ENCODE measurements at regions not wholly inside any gene's neighbourhood (a gene's known extent, or its start where the extent isn't known, plus 50 kb on each side); places are given as distances from the start of the nearest gene placed in this dataset.

- TF ChIP-seq CTCF (IDR thresholded peaks at IDR 0.05) (no peak), TCF7L2 (IDR thresholded peaks at IDR 0.05; ENCODE audit: low read depth, low read length) (no peak), POLR2AphosphoS5 (IDR thresholded peaks at IDR 0.05; ENCODE audit: low read depth, low read length) (no peak)
These were observed 68.0 kb upstream of the CACNA2D1 start for GRCh38 chr7:82511542-82511941.
